ENCODE measurements at regions not wholly inside any gene's neighbourhood (a gene's known extent, or its start where the extent isn't known, plus 50 kb on each side); places are given as distances from the start of the nearest gene placed in this dataset.

GRCh38 chr13:90868321-90868920, 479.1 kb upstream of the MIR17HG start:
- no peak for TF ChIP-seq EZH2 (IDR thresholded peaks at IDR 0.05)
- no peak for TF ChIP-seq POLR2AphosphoS5 (IDR thresholded peaks at IDR 0.05; ENCODE audit: borderline replicate concordance, low read depth, low read length)
- TF ChIP-seq FOXP2 (optimal IDR thresholded peaks at IDR 0.05; ENCODE audit: control extremely low read depth, extremely low read length, insufficient read depth) = no peak
